ENCODE measurements at regions not wholly inside any gene's neighbourhood (a gene's known extent, or its start where the extent isn't known, plus 50 kb on each side); places are given as distances from the start of the nearest gene placed in this dataset.
"Not testable (repeated sequence)": the region's sequence is repeated elsewhere in the genome, so short reads cannot be mapped to it uniquely, and the experiment has no call there.

DNA sequence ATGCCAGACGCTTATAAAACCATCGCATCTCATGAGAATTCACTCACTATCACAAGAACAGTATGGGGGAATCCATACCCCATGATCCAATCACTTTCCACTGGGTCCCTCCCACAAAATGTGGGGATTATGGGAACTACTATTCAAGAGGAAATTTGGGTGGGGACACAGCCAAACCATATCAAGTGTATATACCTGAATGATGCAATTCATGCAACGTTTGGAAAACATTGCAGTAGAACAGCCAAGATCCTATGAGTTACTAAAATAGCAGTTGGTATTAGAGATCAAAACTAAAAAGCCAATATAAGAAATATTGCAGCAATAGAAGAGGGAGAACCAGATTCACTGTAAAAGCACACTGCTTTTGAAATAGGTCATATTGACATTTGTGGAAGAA, 1543.9 kb upstream of the B3GALT2 start:
- no peak for DNase-seq (ENCODE audit: low spot score)
- intact Hi-C loops (cut with DNase I) = no loop called here

DNA sequence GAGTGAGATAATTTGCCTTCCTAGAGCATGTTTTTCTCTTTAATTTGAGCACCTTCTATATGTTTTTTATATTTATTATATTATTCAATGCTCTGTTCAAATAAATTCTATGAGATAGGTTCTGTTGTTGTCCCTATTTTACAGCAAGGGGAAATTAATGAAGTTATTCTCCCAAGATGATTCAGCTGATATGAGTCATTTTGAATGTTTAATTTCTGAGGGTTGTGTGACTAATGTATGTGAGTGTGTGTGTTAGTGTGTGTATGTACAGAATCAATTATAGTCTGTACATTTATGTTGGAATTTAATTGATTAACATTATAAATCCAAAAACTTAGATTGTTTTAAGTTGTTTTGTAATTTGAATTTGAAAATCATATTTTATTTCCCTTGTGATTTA, 1536.7 kb upstream of the B3GALT2 start:
- intact Hi-C loops (cut with DNase I) = no loop called here
- DNase-seq (ENCODE audit: low spot score) = no peak

DNA sequence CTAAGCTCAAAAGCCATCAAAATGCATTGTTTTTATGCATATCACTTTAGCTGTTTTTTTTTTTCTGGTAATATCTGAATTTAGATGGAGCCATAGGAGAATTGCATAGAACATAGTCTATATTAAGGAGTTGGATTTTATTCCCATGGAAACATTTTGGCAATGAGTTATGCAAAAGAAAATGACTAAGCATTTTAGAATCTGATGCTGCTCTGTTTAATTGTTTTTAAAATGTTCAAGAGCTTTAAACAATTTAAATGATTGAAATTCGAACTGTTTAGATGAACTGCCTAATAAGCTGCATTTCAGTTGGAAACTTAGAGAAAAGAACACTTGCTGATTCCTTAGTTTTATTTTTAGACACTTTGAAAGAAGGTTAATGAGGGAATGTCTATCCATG, 1531.5 kb upstream of the B3GALT2 start:
- DNase-seq (ENCODE audit: low spot score) = no peak
- intact Hi-C loops (cut with DNase I) = no loop called here

DNA sequence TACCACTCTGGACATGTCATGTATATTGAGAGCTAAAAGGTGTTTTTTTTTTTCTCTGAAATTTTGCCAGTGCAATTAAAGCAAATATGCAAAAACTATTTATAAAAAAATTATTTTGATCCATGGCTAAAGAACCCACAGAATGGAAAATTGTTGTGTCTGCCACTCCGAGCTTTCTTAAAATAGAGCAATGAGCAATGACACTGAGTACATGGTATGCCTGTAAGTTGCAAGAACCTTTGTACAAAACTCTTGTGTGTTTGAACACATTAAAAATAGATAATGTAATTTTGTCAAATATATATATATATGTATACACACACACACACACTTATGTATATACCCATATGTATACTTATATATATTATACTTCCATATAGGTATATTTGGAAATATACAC, 1530.9 kb upstream of the B3GALT2 start:
- intact Hi-C loops (cut with DNase I) = no loop called here
- no peak for DNase-seq (ENCODE audit: low spot score)

DNA sequence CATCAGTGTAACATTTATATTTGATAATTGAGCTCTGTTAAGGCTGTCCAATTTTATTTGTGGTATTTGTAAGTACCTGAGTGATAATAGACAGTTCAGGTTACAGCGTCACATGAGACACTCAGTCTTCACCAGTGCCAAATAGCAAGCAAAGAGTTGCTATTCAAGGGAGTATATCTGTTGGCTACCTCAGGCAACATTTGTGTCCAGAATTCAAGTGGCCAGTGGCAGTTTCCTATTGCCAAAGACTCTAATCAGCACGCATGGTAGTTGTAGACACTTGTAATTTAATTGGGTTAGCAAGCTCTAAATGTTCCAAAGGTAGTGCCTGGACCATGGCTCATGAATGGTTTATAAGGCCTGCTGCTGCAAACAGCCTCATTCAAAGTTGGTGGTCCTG, 1524.3 kb upstream of the B3GALT2 start:
- intact Hi-C loops (cut with DNase I) = no loop called here
- no peak for DNase-seq (ENCODE audit: low spot score)

DNA sequence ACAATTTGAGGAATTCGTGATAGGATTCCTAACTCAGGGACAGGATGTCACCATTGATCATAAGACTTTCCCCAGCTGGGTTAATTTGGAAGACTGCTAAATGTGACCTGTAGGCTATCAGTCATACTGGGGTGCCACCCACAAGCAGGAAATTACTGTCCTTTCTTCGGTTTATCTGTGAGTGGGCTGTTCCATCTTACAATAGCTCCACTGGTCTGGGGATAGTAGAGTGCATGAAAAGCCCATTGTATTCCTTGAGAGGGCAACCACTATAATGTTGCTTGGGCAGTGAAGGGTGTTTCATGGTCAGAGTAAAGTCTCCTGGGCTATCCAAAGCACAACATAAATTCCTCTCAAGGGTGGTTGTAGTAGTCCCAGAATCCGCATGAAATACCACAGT, 1523.0 kb upstream of the B3GALT2 start:
- DNase-seq (ENCODE audit: low spot score) = no peak
- intact Hi-C loops (cut with DNase I) = no loop called here

DNA sequence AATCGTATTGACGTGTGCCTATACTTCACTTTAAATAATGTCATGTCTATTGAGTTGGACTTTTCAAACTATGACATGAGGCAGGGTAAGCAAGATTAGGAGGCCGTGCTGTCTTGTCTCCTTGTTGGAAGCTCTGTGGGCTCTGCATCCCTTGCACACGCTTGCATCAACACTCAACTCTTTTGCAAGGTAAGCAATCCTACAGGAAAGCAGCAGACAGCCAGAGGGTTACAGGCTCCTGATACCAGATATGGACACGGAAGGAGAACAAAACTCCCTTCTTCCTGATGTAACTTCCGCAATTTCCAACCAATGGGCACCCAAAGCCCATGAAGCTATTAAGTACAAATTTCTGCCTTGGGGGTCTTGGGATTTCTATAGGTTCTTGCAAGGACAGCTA, 1520.7 kb upstream of the B3GALT2 start:
- intact Hi-C loops (cut with DNase I) = no loop called here
- DNase-seq (ENCODE audit: low spot score) = no peak

DNA sequence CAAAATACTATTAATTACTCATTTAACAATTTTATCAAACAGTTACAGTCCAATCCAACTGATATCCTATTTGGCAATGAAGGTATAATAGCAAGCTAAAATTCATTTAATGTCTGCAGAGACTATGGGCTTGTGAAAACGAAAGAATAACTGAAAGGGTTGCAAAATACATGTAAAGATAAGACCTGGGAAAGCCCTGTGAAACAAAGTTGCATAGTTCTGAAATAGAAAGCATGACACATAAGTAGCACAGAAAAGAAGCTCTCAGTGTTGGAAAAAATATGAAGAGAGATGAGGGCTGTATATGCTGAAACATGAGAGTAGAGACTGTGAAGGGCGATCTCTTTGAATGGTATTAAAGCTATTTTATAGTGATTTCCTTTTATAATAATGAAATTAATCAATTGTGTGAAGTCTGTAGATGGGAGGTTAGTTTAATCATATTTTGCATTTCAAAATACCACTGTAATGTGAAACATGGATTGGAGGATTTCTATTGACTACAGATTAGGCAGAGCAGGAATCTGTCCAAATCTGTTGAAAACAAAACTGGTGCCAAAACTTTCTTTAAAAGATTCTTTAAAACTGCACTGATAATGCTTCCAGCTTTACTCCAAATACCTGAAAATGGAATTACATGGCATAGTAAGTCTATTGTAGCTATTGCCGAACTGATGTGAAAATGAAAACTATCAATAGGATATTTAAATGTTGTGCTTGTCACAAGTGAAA, 1518.9 kb upstream of the B3GALT2 start:
- no peak for DNase-seq (ENCODE audit: low spot score)
- intact Hi-C loops (cut with DNase I) = no loop called here

DNA sequence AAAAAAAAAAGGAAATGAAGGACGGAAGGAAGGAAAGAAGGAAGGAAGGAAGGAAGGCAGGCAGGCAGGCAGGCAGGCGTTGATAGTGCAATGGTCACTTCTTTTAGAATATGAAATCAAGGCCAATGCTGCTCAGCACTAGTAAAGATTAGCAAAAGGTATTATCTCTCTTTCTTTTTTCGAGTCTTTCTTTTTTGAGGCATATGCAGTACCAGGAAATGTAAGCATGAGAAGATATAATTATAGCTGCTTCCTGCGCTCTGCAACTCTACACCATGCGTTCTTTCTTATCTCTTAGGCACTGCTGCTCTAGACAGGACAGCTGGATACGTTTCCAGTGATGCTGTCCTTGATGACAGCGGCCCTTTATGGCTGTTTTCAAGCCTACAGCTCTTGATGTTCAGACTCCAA, 1512.5 kb upstream of the B3GALT2 start:
- intact Hi-C loops (cut with DNase I) = no loop called here
- no peak for DNase-seq (ENCODE audit: low spot score)

DNA sequence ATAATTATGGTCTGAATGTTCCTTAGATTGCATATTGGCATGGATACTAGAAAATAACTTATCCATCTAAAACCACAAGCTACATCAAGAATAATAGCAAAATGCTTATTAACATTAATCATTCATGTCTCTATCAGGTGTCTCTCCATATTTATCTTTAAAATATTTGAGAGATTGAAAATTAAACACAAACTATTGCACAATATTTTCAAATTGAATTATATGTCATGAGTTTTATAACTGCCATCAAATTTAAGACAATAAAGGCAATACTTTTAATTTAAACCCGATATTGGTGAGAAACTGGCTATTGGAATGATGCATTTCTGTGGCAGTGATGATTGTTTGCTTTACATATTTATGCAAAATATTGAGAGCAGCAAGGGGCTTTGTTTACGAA, 1506.8 kb upstream of the B3GALT2 start:
- intact Hi-C loops (cut with DNase I) = no loop called here
- DNase-seq (ENCODE audit: low spot score) = no peak

DNA sequence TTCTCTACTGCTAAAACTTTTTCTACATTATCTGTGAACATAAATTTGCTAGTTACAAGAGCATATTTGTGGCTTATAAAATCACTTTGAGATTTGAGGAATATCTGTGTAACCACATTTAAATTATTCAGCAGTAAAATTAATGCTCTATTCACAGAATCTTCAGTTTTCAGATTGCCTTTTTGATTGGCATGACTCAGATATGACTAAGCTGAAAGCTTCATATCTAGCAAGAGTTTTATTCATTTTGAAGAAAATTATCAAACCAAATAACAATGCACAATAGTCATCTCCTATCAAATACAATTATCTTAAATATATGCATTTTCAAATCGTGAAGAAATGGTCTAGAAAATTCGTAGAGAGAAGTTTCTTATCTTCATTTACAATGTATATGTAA, 1498.2 kb upstream of the B3GALT2 start:
- intact Hi-C loops (cut with DNase I) = no loop called here
- no peak for DNase-seq (ENCODE audit: low spot score)

DNA sequence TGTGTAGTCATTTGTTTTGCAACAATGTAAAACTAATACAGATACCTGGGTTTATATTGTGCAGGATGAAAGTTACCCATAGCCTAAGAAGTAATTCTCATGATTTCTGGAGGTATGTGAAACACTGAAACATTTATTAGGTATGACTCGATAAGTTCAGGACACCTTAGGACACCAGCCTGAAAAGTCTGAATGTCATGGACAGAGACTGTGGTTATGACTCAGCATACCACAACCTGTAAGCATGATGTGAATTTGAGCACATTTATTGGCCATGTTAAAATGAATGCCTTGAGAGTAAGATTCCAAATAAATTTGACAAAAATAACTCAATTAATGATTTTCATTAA, 1471.7 kb upstream of the B3GALT2 start:
- intact Hi-C loops (cut with DNase I) = no loop called here
- DNase-seq (ENCODE audit: low spot score) = no peak

DNA sequence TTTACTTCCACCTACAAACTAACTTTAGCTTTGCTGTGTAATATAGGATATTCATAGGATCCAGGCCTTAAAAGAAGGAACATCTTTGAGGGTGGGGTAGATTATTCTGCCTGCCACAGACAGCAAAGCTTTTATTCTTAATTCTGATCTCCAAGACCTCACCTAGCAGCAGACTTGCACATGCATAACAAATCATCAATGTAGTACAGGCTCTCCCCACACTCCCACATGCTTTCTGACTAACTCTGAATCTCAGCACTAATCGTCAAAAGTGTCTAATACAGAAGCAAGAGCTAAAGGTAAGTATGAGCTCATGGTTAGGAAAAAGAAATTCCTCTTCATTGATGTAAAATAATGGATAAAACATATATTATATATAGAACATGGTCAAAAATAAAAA, 1468.5 kb upstream of the B3GALT2 start:
- DNase-seq (ENCODE audit: low spot score) = no peak
- intact Hi-C loops (cut with DNase I) = no loop called here

DNA sequence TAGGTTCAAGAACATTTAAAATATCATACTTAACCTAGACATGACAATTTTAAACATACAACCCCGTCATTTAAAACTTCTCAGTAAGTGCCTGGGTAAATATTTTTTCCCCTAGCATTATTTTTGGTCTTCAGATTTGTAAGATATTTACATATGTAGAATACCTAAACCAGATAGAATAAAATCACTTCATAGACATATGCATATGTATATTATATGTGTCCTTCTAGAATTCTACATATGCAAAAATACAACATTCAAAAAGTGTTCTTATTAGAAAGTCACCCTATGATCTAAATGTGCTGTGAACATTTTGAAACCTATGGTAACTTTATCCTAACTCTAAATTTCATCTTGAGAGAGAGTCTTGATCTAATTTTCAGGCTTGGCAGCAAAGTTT, 1467.0 kb upstream of the B3GALT2 start:
- intact Hi-C loops (cut with DNase I) = no loop called here
- DNase-seq (ENCODE audit: low spot score) = no peak

DNA sequence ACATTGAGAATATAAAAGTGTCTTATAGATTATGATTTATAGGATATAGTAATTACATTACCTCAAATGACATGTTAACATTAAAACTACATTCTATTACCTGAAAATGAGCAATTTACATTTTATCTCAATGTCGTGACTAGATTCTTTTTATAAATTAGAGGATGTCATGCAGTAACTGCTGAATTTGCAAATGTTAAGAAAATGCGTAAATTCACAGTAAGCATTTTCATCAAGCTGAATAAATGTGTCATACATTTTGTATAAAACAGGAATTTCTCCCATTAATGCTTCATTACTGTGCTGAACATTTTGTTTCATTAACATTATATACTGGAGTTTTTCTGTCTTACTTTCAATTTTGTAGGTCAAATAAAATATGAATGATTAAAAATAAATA, 1460.7 kb upstream of the B3GALT2 start:
- no peak for DNase-seq (ENCODE audit: low spot score)
- intact Hi-C loops (cut with DNase I) = no loop called here

DNA sequence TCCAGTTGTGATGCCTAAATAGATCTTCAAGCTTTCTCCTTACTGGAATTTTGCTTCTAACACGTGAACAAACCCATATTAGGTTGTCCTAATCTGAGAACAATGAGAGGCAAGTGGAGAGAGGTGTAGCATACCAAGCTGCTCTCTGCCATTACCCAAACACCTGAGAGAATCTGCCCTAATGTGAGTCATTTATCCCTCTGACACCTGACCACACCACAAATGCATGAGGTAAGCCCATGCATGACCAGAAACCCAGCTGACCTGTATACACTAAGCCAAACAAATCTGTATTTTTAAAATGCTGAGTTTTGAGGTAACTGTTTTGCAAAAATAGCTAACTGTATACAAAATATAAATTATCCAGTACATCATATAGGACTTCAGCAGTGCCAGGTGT, 1458.1 kb upstream of the B3GALT2 start:
- intact Hi-C loops (cut with DNase I) = no loop called here
- DNase-seq (ENCODE audit: low spot score) = no peak

DNA sequence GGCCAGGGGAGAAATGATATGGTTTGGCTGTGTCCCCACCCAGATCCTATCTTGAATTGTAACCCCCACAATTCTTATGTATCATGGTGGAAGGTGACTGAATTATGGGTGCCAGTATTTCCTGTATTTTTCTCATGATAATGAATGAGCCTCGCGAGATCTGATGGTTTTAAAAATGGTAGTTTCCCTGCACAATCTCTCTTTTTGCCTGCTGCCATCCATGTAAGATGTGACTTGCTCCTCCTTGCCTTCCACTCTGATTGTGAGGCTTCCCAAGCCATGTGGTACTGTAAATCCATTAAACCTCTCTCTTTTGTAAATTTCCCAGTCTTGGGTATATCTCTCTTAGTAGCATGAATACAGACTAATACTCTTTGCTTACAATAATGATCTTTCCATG, 1453.9 kb upstream of the B3GALT2 start:
- intact Hi-C loops (cut with DNase I) = no loop called here
- DNase-seq (ENCODE audit: low spot score) = no peak

DNA sequence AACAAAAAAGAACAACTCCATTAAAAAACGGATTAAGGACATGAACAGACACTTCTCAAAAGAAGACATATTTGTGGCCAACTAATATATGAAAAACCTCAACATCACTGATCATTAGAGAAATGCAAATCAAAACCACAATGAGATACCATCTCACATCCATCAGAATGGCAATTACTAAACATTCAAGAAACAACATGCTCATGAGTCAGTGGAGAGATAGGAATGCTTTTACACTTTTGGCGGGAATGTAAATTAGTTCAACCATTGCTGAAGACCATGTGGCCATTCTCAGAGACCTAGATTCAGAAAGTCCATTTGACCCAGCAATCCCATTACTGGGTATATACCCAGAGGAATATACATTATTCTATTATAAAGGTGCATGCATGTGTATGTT, 1442.6 kb upstream of the B3GALT2 start:
- no peak for DNase-seq (ENCODE audit: low spot score)
- intact Hi-C loops (cut with DNase I) = no loop called here

DNA sequence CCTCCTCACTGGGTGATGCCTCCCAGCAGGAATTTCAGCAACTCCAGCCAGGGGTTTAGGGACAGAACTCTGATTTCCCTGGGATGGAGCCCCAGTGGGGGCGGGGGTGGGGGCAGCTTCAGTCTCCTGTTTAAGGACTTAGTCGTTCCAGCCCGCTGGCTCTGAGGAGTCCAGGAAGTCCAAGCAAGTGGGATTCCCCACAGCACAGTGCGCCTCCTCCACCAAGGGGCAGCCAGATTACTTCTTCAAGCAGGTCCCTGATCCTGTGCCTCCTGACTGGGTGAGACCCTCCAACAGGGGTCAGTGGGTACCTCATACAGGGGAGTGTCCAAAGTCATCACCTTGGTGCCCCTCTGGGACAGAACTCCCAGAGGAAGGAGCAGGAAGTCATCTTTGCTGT, 1438.4 kb upstream of the B3GALT2 start:
- DNase-seq (ENCODE audit: low spot score) = no peak
- intact Hi-C loops (cut with DNase I) = no loop called here

DNA sequence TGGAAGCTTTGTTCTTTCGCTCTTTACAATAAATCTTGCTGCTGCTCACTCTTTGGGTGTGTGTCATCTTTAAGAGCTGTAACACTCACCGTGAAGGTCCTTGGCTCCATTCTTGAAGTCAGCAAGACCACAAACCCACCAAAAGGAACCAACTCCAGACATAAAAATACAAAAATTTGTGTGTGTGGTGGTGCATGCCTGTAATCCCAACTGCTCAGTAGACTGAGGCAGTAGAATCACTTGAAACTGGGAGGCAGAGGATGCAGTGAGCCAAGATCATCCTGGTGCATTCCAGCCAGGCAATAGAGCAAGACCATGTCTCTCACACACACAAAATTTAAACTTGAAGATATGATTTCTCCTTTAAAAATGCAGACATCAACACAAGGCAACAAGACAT, 1431.7 kb upstream of the B3GALT2 start:
- intact Hi-C loops (cut with DNase I) = no loop called here
- no peak for DNase-seq (ENCODE audit: low spot score)

DNA sequence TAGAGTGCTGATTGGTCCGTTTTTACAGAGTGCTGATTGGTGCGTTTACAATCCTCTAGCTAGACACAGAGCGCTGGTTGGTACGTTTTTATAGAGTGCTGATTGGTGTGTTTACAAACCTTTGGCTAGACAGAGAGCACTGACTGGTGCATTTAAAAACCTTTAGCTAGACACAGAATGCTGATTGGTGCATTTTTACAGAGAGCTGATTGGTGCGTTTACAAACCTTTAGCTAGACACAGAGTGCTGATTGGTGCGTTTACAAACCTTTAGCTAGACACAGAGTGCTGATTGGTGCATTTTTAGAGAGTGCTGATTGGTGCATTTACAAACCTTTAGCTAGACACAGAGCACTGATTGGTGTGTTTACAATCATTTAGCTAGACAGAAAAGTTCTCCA, 1430.9 kb upstream of the B3GALT2 start:
- DNase-seq (ENCODE audit: low spot score); intact Hi-C loops (cut with DNase I): not testable (repeated sequence)

DNA sequence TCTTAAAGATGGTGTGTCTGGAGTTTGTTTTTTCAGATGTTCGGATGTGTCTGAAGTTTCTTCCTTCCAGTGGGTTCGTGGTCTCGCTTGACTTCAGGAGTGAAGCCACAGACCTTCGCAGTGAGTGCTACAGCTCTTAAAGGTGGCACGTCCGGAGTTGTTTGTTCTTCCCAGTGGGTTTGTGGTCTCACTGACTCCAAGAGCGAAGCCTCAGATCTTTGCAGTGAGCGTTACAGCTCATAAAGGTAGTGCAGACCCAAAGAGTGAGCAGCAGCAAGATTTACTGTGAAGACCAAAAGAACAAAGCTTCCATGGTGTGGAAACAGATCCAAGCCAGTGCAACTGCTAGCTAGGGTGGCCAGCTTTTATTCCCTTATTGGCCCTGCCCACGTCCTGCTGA, 1430.4 kb upstream of the B3GALT2 start:
- no peak for DNase-seq (ENCODE audit: low spot score)
- intact Hi-C loops (cut with DNase I) = no loop called here
